ENCODE measurements at regions not wholly inside any gene's neighbourhood (a gene's known extent, or its start where the extent isn't known, plus 50 kb on each side); places are given as distances from the start of the nearest gene placed in this dataset.

DNA sequence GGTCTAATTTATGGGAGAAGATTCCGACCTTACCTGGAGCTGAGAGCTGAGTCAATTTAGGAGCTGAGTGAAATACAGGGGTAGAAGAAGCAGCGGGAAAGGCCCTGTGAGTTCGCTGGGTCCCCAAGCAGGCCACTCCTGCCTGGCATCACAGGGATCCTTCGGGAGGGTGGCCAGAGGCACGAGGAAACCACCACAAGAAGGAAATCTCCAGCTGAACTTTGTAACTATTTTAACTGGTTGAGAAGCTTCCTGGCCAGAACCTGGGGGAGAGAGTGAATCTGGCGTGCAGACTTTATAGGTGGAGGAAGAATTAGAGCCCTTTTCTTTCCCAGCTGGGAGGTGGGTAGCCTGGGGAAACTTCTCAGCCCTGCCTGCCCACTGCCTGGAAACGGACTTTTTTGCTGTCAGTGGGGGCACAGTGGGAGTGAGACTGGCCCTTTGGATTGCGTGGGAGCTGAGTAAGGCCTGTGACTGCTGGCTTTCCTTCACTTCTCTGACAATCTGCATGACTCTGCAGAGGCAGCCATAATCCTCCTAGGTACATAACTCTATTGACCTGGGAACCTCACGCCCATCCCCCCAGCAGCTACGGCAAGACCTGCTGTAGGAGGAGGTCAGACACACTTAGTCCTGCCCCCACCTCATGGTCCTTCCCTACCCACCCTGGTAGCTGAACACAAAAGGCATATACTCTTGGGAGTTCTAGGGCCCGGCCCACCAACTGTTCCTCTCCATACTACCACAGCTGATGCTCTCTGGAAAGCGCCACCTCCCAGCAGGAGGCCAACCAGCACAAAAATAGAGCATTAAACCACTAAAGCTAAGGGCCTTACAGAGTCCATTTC, 340.7 kb downstream of the CNTN3 start:
- Histone ChIP-seq H3K79me2 (ENCODE audit: insufficient read depth) (no peaks in the 10 kb centered on the region), H3K4me3 (ENCODE audit: low read depth in 2 of 2, low read length in 1 of 2) (no peak overlapping the region), H3K4me1 (ENCODE audit: control insufficient read depth in 1 of 2, insufficient read depth in 2 of 2, low read depth in 1 of 2, low read length in 1 of 2) (no peaks in the 10 kb centered on the region), H3K4me2 (no peak overlapping the region), H3K27ac (ENCODE audit: low read depth in 2 of 2, low read length in 1 of 2) (no peak overlapping the region), H4K20me1 (ENCODE audit: insufficient read depth) (no peaks in the 10 kb centered on the region), H3K27me3 (ENCODE audit: insufficient read depth) (no peaks in the 10 kb centered on the region), H2AFZ (ENCODE audit: low read depth) (no peak overlapping the region), H3K9me2 (no peaks in the 10 kb centered on the region), H3K9ac (no peak overlapping the region), H3K9me3 (no peaks in the 10 kb centered on the region), H3K36me3 (replicated peaks in 1 of 2; ENCODE audit: control insufficient read depth in 1 of 2, insufficient read depth in 2 of 2, low read length in 1 of 2) (peaks cover 0 to 2% of the 10 kb centered on the region in 2 experiments), H3F3A (replicated peaks; ENCODE audit: insufficient read depth) (no peaks in the 10 kb centered on the region)
- ChIA-PET POLR2A (no interaction called here), CTCF (interaction anchor here (1.4 kb wide), 1 partner anchor 610 kb away, joined by 4 read pairs; no protein-coding TSS in a partner anchor)
- TF ChIP-seq RXRA (IDR thresholded peaks at IDR 0.05; ENCODE audit: borderline replicate concordance, low read depth) (no peak), FOSL2 (IDR thresholded peaks at IDR 0.05; ENCODE audit: borderline replicate concordance, low read depth) (no peak), ELF1 (IDR thresholded peaks at IDR 0.05) (no peak)
- TF ChIP-seq, protein P1, sequence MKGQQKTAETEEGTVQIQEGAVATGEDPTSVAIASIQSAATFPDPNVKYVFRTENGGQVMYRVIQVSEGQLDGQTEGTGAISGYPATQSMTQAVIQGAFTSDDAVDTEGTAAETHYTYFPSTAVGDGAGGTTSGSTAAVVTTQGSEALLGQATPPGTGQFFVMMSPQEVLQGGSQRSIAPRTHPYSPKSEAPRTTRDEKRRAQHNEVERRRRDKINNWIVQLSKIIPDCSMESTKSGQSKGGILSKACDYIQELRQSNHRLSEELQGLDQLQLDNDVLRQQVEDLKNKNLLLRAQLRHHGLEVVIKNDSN (IDR thresholded peaks at IDR 0.05; ENCODE audit: borderline replicate concordance, low read depth) = no peak
- no peak for DNase-seq
- 66% methylated on average over 11 of the region's 12 CpGs for WGBS (ENCODE audit: low lambda C conversion rate)

DNA sequence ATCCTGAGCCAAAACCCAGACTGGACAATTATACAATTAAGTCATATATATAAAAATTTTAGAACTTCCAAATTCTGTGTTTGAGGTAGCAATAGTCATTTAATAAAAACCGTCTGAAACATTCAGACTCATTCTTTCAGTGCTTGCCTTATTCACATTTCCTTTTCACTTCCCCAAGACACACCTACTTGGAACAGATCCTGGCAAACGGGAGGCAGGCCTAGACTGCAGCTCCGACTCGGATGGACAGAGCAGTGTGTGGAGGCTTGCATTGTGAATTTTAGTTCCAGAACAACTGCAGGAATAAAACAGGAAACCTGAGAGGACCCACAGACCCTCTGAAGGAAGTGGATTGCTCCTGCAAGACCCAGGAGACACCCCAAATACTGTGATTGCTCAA, 341.4 kb downstream of the CNTN3 start:
- CTCF ChIA-PET = interaction anchor here (1.4 kb wide), 1 partner anchor 611 kb away, joined by 4 read pairs; no protein-coding TSS in a partner anchor
- Histone ChIP-seq H3K4me3 (ENCODE audit: low read depth in 2 of 2, low read length in 1 of 2) (no peak overlapping the region), H3K4me2 (no peak overlapping the region), H3K9me3 (no peaks in the 10 kb centered on the region), H2AFZ (ENCODE audit: low read depth) (no peak overlapping the region), H3K4me1 (ENCODE audit: control insufficient read depth in 1 of 2, insufficient read depth in 2 of 2, low read depth in 1 of 2, low read length in 1 of 2) (0 out of 4 replicates have a peak, but pooled peaks cover 0 to 3% of the 10 kb centered on the region in 2 experiments), H3K79me2 (ENCODE audit: insufficient read depth) (no peaks in the 10 kb centered on the region), H3K27ac (ENCODE audit: low read depth in 2 of 2, low read length in 1 of 2) (no peak overlapping the region), H3F3A (replicated peaks; ENCODE audit: insufficient read depth) (no peaks in the 10 kb centered on the region), H3K9me2 (no peaks in the 10 kb centered on the region), H3K36me3 (replicated peaks in 1 of 2; ENCODE audit: control insufficient read depth in 1 of 2, insufficient read depth in 2 of 2, low read length in 1 of 2) (no peaks in the 10 kb centered on the region), H3K27me3 (ENCODE audit: insufficient read depth) (no peaks in the 10 kb centered on the region), H4K20me1 (ENCODE audit: insufficient read depth) (no peaks in the 10 kb centered on the region), H3K9ac (no peak overlapping the region)
- TF ChIP-seq MAX (IDR thresholded peaks at IDR 0.05; ENCODE audit: low read depth) (no peak), NFIC (IDR thresholded peaks at IDR 0.05; ENCODE audit: borderline replicate concordance) (no peak), MXI1 (IDR thresholded peaks at IDR 0.05; ENCODE audit: low read depth, low read length) (no peak), ZBTB33 (IDR thresholded peaks at IDR 0.05; ENCODE audit: borderline replicate concordance, low read depth) (no peak), ELF1 (IDR thresholded peaks at IDR 0.05) (no peak), RCOR1 (IDR thresholded peaks at IDR 0.05; ENCODE audit: low read length) (no peak), CHD2 (IDR thresholded peaks at IDR 0.05; ENCODE audit: low read length, partially characterized antibody) (no peak), GABPA (IDR thresholded peaks at IDR 0.05; ENCODE audit: low read depth) (no peak), POLR2AphosphoS5 (IDR thresholded peaks at IDR 0.05; ENCODE audit: low read depth, low read length) (no peak)
- TF ChIP-seq, protein P1 (IDR thresholded peaks at IDR 0.05; ENCODE audit: borderline replicate concordance, low read depth) = no peak
- DNase-seq = no peak
- POLR2A ChIA-PET = no interaction called here
- 53% methylated on average over 4 of the region's 4 CpGs for WGBS (ENCODE audit: low lambda C conversion rate)
